Parathyroid adenoma (tissue), 2 donors: ENCODE measurements at regions not wholly inside any gene's neighbourhood (a gene's known extent, or its start where the extent isn't known, plus 50 kb on each side); places are given as distances from the start of the nearest gene placed in this dataset.

ENCODE experiments used
- H2AFZ ChIP-seq: fragments of 300-600 bp; sonication (generic); one replicate; pipeline ENCODE4 v1.7.0; 2017; ENCODE audit warnings: antibody characterized with exemption, mild to moderate bottlenecking
- H3K27ac ChIP-seq: fragments of 300-600 bp; sonication (generic); one replicate; pipeline ENCODE4 v1.7.0; 2017
- H3K27me3 ChIP-seq: fragments of 300-600 bp; sonication (generic); one replicate; pipeline ENCODE4 v1.7.0; 2017; ENCODE audit warnings: low read length; ENCODE audit not compliant: control insufficient read depth, insufficient read depth
- H3K36me3 ChIP-seq: fragments of 300-600 bp; sonication (generic); one replicate; pipeline ENCODE4 v1.7.0; 2017; ENCODE audit warnings: low read length; ENCODE audit not compliant: control insufficient read depth, insufficient read depth
- H3K4me1 ChIP-seq: fragments of 300-600 bp; sonication (generic); one replicate; pipeline ENCODE4 v1.7.0; 2017; ENCODE audit warnings: control low read depth
- H3K4me2 ChIP-seq: fragments of 300-600 bp; sonication (generic); one replicate; pipeline ENCODE4 v1.7.0; 2017; ENCODE audit warnings: low read length
- H3K4me3 ChIP-seq: fragments of 300-600 bp; sonication (generic); one replicate; pipeline ENCODE4 v1.7.0; 2017; ENCODE audit warnings: low read depth, low read length
- H3K79me2 ChIP-seq: fragments of 300-600 bp; sonication (generic); one replicate; pipeline ENCODE4 v1.7.0; 2017; ENCODE audit warnings: control low read depth
- H3K9ac ChIP-seq: fragments of 300-600 bp; sonication (generic); one replicate; pipeline ENCODE4 v1.7.0; 2017; ENCODE audit warnings: mild to moderate bottlenecking
- H3K9me3 ChIP-seq: fragments of 300-600 bp; sonication (generic); one replicate; pipeline ENCODE4 v1.7.0; 2017; ENCODE audit warnings: low read length; ENCODE audit not compliant: control insufficient read depth
- CTCF ChIP-seq: fragments of 300-600 bp; sonication (generic); IDR thresholded peaks from one replicate; pipeline ENCODE4 v1.7.0; 2017; ENCODE audit warnings: antibody characterized with exemption, mild to moderate bottlenecking
- donor health status: primary hyperparathyroidism.

GRCh38 chr7:47688311-47689100, 106.6 kb upstream of the TNS3 start:
- Histone ChIP-seq H3K4me3 (no peak overlapping the region), H3K36me3 (no peaks in the 10 kb centered on the region), H3K9ac (no peak overlapping the region), H3K27ac (no peak overlapping the region), H3K27me3 (no peaks in the 10 kb centered on the region), H3K9me3 (no peaks in the 10 kb centered on the region), H2AFZ (no peak overlapping the region), H3K4me1 (peaks cover 4% of the 10 kb centered on the region), H3K79me2 (no peaks in the 10 kb centered on the region), H3K4me2 (no peak overlapping the region)
- no peak for TF ChIP-seq CTCF

- H3K79me2 ChIP-seq = no peaks in the 10 kb centered on the region
- H3K27me3 ChIP-seq = no peaks in the 10 kb centered on the region
- no peaks in the 10 kb centered on the region for H3K9me3 ChIP-seq
- H3K4me3 ChIP-seq = no peak overlapping the region
- H3K27ac ChIP-seq = no peak overlapping the region
- H3K4me1 ChIP-seq = peaks cover 4% of the 10 kb centered on the region
- H2AFZ ChIP-seq = no peak overlapping the region
- TF ChIP-seq CTCF = no peak
- no peaks in the 10 kb centered on the region for H3K36me3 ChIP-seq
- no peak overlapping the region for H3K9ac ChIP-seq
- H3K4me2 ChIP-seq = no peak overlapping the region
These were observed 103.9 kb upstream of the TNS3 start for GRCh38 chr7:47685712-47686376.

GRCh38 chr7:47685151-47685550, 103.2 kb upstream of the TNS3 start:
- no peak overlapping the region for H3K4me3 ChIP-seq
- H3K4me2 ChIP-seq = no peak overlapping the region
- H3K4me1 ChIP-seq = peaks cover 4% of the 10 kb centered on the region
- H3K27me3 ChIP-seq = no peaks in the 10 kb centered on the region
- H3K27ac ChIP-seq = no peak overlapping the region
- H2AFZ ChIP-seq = no peak overlapping the region
- H3K79me2 ChIP-seq = no peaks in the 10 kb centered on the region
- H3K9me3 ChIP-seq = no peaks in the 10 kb centered on the region
- no peaks in the 10 kb centered on the region for H3K36me3 ChIP-seq
- no peak for TF ChIP-seq CTCF
- H3K9ac ChIP-seq = no peak overlapping the region

GRCh38 chr7:47684728-47685127, 102.8 kb upstream of the TNS3 start:
- no peaks in the 10 kb centered on the region for H3K27me3 ChIP-seq
- no peaks in the 10 kb centered on the region for H3K36me3 ChIP-seq
- H3K4me3 ChIP-seq = no peak overlapping the region
- no peak overlapping the region for H3K4me2 ChIP-seq
- no peak overlapping the region for H3K9ac ChIP-seq
- TF ChIP-seq CTCF = no peak
- H3K79me2 ChIP-seq = no peaks in the 10 kb centered on the region
- peaks cover 4% of the 10 kb centered on the region for H3K4me1 ChIP-seq
- H2AFZ ChIP-seq = no peak overlapping the region
- no peaks in the 10 kb centered on the region for H3K9me3 ChIP-seq
- H3K27ac ChIP-seq = no peak overlapping the region
